NT2/D1 (cell line): ENCODE measurements at regions not wholly inside any gene's neighbourhood (a gene's known extent, or its start where the extent isn't known, plus 50 kb on each side); places are given as distances from the start of the nearest gene placed in this dataset.
"Not testable (repeated sequence)": the region's sequence is repeated elsewhere in the genome, so short reads cannot be mapped to it uniquely, and the experiment has no call there.

ENCODE experiments used
- DNase-seq: peaks from one replicate; pipeline ENCODE4 v3.0.0-alpha.2; 2011; ENCODE audit warnings: low read depth, low spot score
- H3K27me3 ChIP-seq: 2 replicates; pipeline ENCODE4 v1.6.0; 2011; ENCODE audit warnings: mild to moderate bottlenecking; ENCODE audit not compliant: insufficient read length, insufficient read depth
- H3K36me3 ChIP-seq: 2 replicates; pipeline ENCODE4 v1.6.1; 2011; ENCODE audit warnings: mild to moderate bottlenecking, low read length, mixed read lengths; ENCODE audit not compliant: insufficient read depth, insufficient read length
- H3K4me1 ChIP-seq: 2 replicates; pipeline ENCODE4 v1.5.1; 2011; ENCODE audit not compliant: insufficient read depth, insufficient read length
- H3K4me3 ChIP-seq: 2 replicates; pipeline ENCODE4 v1.5.1; 2011; ENCODE audit warnings: low read depth; ENCODE audit not compliant: insufficient read length
- H3K9ac ChIP-seq: 2 replicates; pipeline ENCODE4 v1.6.0; 2011; ENCODE audit warnings: low read depth; ENCODE audit not compliant: insufficient read length
- H3K9me3 ChIP-seq: 2 replicates; pipeline ENCODE4 v1.5.1; 2011; ENCODE audit warnings: mild to moderate bottlenecking, low read length; ENCODE audit not compliant: insufficient read depth
- SUZ12 ChIP-seq: IDR thresholded peaks from 2 replicates; pipeline ENCODE4 v1.6.1; 2011; ENCODE audit not compliant: insufficient read length, insufficient read depth; ENCODE audit errors: extremely low read depth
- YY1 ChIP-seq: IDR thresholded peaks from 2 replicates; pipeline ENCODE4 v1.6.1; 2011; ENCODE audit not compliant: insufficient read length, insufficient read depth
- ZNF274 ChIP-seq: IDR thresholded peaks from 2 replicates; pipeline ENCODE4 v1.6.1; 2011; ENCODE audit warnings: mild to moderate bottlenecking, low read depth, low read length

GRCh38 chrX:850471-850916, 219.9 kb downstream of the SHOX start:
- no peak for DNase-seq

GRCh38 chrX:848386-848785, 217.8 kb downstream of the SHOX start:
- peaks cover 8% of the 10 kb centered on the region for H3K4me1 ChIP-seq
- H3K36me3 ChIP-seq, result no peaks in the 10 kb centered on the region
- H3K27me3 ChIP-seq, result no peaks in the 10 kb centered on the region
- H3K9ac ChIP-seq, result peak overlapping the region; percentile 21
- H3K4me3 ChIP-seq, result no peak overlapping the region
- no peaks in the 10 kb centered on the region for H3K9me3 ChIP-seq
- DNase-seq, result no peak
- TF ChIP-seq ZNF274, result no peak
- no peak for TF ChIP-seq YY1
- no peak for TF ChIP-seq SUZ12

More at GRCh38 chrX:850471-850916, 219.9 kb downstream of the SHOX start:
- peaks cover 10% of the 10 kb centered on the region for H3K4me1 ChIP-seq
- no peaks in the 10 kb centered on the region for H3K36me3 ChIP-seq
- H3K27me3 ChIP-seq, result no peaks in the 10 kb centered on the region
- H3K9me3 ChIP-seq, result no peaks in the 10 kb centered on the region
- no peak overlapping the region for H3K4me3 ChIP-seq
- no peak overlapping the region for H3K9ac ChIP-seq
- no peak for TF ChIP-seq SUZ12
- no peak for TF ChIP-seq ZNF274
- TF ChIP-seq YY1, result no peak

DNA sequence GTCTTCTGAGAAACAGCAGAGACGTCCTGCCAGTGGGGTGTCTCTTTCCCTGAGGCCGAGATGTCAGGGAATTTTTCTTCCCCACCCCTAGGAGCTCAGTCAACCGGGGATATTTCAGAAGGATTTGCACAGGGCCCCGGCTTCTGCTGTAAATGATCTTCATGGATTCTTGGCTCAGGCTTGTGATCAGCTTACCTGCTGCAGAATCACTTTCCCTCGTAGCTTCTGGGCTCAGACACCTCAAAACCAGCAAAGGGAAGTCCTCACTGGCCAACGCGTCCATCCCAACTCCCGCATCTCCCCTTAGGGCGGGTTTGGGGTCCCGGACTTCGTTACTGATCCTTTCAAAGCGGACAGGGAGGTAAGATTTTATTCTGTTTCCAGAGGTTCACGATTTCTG, 212.7 kb downstream of the SHOX start:
- no peak overlapping the region for H3K4me3 ChIP-seq

GRCh38 chrX:840556-840955, 210.0 kb downstream of the SHOX start:
- Histone ChIP-seq H3K36me3 (no peaks in the 10 kb centered on the region), H3K4me1 (no peaks in the 10 kb centered on the region), H3K9me3 (peaks cover 9% of the 10 kb centered on the region), H3K27me3 (no peaks in the 10 kb centered on the region), H3K4me3 (no peak overlapping the region), H3K9ac (no peak overlapping the region)
- TF ChIP-seq YY1 (no peak), ZNF274 (no peak)
- DNase-seq, result no peak

More for the DNA sequence above, 212.7 kb downstream of the SHOX start:
- TF ChIP-seq SUZ12, result no peak
- no peak for TF ChIP-seq ZNF274
- TF ChIP-seq YY1, result no peak
- H3K4me1 ChIP-seq, result peaks cover under 1% of the 10 kb centered on the region
- no peaks in the 10 kb centered on the region for H3K9me3 ChIP-seq
- DNase-seq, result no peak
- no peaks in the 10 kb centered on the region for H3K36me3 ChIP-seq
- H3K27me3 ChIP-seq, result no peaks in the 10 kb centered on the region
- no peak overlapping the region for H3K9ac ChIP-seq

DNA sequence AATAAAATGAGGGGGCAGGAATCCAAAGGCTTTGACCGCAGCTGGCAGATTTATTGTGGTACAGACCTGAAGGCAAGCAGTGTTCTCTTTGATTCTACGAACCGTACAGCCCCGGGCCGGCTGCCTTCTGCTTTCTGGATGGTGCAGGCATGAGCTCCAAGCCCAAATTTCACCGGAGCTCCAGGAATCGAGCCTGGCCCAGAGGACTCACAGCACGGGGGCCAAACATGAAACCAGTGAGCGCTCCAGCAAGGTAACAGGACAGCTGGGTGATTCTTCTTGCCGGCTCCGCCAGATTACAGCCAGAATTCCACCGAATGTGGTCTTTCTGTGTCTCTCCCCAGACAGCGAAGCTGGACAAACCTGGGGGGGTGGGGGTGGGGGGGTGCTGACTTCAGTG, 208.1 kb downstream of the SHOX start:
- H3K9me3 ChIP-seq, H3K9ac ChIP-seq, H3K27me3 ChIP-seq, H3K36me3 ChIP-seq, H3K4me3 ChIP-seq, H3K4me1 ChIP-seq, DNase-seq: not testable (repeated sequence)

GRCh38 chrX:835857-836256, 205.3 kb downstream of the SHOX start:
- H3K9ac ChIP-seq, H3K36me3 ChIP-seq, H3K4me1 ChIP-seq, H3K4me3 ChIP-seq, DNase-seq, H3K27me3 ChIP-seq: not testable (repeated sequence)
- H3K9me3 ChIP-seq, result peaks cover 19% of the 10 kb centered on the region

GRCh38 chrX:830532-830931, 199.9 kb downstream of the SHOX start:
- no peak for TF ChIP-seq ZNF274
- no peak for TF ChIP-seq SUZ12
- no peak for TF ChIP-seq YY1
- DNase-seq, result peak; percentile 42
- no peaks in the 10 kb centered on the region for H3K36me3 ChIP-seq

DNA sequence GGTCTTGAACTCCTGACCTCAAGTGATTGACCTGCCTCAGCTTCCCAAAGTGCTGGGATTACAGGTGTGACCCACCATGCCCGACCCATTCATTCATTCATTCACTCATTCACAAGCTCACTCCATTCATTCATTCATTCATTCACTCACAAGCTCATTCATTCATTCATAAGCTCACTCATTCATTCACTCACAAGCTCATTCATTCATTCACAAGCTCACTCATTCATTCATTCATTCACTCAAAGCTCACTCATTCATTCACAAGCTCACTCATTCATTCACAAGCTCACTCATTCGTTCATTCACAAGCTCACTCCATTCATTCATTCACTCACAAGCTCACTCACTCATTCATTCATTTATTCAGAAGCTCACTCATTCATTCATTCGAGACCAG, 198.6 kb downstream of the SHOX start:
- Histone ChIP-seq H3K27me3 (no peaks in the 10 kb centered on the region), H3K4me1 (peaks cover 4% of the 10 kb centered on the region), H3K9ac (no peak overlapping the region), H3K4me3 (no peak overlapping the region), H3K36me3 (no peaks in the 10 kb centered on the region), H3K9me3 (peaks cover 11% of the 10 kb centered on the region; the same call in 1 of the 2 replicates)
- DNase-seq, result no peak
- no peak for TF ChIP-seq YY1
- no peak for TF ChIP-seq SUZ12
- no peak for TF ChIP-seq ZNF274

More at GRCh38 chrX:830532-830931, 199.9 kb downstream of the SHOX start:
- Histone ChIP-seq H3K27me3 (no peaks in the 10 kb centered on the region), H3K9ac (peak overlapping the region; percentile 10), H3K4me1 (peaks cover 4% of the 10 kb centered on the region), H3K4me3 (no peak overlapping the region), H3K9me3 (peaks cover 11% of the 10 kb centered on the region; the same call in 1 of the 2 replicates)
